Right lung (tissue), 2 donors: ENCODE measurements at regions not wholly inside any gene's neighbourhood (a gene's known extent, or its start where the extent isn't known, plus 50 kb on each side); places are given as distances from the start of the nearest gene placed in this dataset.

Experiments
- DNase-seq, 2 donors: peaks; one replicate each; pipeline ENCODE4 v3.0.0-alpha.2; 2013

DNA sequence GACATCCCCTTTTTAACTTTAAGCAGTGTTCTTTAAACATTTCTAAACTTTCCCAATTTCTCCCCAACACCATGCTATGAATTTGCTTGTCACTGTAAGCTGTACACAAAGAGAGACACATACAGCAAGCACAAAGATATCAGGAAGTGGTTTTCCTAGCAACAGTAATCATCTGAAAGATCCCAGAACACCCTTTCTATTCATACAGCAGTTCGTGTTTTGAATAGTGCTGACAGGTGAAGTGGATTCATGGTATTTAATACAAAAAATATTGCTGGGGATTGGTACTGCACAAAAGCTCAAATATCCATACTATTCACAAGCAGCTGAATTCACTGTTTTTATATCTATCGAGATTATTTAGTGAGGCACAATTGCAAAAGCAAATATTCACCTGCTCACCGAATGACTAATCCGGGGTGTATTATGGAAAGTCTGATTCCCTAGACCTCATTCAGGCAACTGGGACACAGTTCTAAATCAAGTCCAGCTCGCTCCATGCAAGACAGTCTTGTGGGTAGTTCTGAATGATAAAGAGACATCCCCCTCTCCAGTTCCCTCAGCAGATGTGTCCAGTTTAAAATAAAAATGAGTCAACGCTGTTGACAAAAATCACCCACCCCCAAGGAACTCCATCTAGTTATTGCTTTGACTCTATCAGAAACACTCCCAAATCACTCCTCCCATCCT lies 107.1 kb upstream of the TSHZ2 start:
- no peak for DNase-seq

DNA sequence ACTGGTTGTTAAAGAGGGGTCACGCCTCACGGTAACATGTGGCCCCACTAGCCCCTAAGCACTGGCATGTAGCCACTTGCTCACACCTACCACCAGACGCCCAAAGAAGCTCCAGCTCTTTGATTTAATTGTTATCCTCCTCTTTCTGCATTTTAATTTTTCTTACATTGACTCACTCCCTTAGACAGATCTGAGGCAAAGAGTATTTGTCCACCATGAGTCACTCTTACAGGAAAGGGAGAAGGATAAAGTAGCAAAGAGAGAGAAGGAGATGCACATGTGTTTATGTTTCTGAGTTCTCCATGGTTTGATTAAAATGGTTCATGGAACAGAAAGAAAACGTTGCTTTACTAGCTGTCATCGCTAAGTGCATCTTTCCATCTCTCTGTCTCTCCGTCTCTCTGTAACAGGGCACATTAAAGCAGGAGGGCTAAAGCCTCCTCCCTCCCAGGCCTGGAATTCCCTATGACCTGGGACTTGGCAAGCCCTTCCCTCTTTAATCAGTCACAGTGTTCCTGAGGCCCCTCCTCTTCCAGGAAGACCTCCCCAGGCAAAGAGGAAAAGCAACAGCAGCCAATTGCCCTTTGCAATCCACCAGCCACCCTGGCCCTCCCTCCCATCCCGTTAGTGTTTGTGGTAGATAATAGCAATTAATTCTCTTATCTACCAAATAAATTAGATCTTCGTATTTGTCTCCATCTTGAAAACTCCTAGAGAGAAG lies 112.8 kb upstream of the TSHZ2 start:
- DNase-seq, result no peak

DNA sequence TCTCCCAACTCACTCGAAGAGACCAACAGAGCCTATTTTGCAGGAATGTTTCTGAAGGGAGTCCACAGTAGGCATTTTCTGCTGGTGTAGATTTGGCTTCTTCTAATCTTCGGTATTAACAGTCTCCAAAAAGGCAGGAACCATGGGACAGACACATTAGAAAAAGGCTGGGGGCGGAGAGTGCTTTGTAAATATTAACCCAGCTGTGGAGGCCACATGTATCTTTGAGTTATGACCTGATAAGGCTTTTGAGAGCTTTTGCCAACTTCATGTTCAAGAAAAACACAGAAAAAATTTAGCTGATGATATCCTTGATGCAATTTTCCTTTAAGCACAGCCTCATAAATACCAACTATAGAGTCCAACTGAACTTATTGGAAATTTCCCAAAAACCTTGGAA lies 119.4 kb upstream of the TSHZ2 start:
- DNase-seq, result peak; percentile 25 to 31

GRCh38 chr20:52847731-52848359 lies 124.3 kb upstream of the TSHZ2 start:
- no peak for DNase-seq

DNA sequence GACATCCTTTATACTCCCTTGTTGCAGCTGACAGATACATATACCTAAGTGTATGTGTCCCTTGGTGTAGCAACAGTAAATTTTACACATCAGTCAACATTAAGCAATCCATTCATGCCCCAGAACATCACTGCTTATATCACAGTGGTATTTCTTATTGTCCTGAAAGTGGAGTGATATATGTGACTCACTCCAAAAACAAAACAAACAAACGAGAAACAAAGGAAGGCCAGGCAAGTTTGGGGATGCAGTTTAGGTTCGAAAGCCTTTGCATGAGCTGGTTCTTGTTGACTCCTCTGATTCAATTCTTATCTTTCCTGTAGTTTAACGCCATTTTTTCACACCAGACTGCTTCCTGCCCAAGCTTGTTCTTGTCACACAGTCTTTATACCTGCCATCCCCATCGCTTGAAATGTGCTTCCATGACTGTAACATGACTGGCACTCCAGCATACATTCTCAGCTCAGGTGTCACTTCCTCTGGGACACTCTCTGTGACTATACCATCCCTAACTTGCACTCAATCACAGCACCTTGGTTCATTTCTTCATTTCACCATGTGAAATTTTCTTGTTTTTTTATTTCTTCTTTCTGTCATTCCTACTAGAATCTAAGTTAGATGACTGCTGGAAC lies 125.0 kb upstream of the TSHZ2 start:
- no peak for DNase-seq

DNA sequence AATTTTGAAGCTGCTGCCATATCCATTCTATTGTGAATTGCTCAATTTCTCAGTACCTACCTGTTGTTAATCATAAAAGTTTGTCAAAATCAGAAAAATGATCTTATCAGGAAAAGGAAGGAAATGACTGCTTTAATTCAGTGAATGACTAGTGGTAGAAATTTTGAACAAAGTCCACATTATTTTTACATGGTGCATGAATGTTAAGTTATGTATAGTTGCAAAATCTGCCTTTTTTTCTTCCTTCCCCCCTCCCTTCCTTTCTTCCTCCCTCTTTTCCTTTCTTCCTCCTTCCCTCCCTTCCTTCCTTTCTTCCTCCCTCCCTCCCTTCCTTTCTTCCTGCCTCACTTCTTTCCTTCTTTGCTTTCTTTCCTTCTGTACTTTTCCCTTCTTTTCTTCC lies 127.1 kb upstream of the TSHZ2 start:
- DNase-seq, result no peak

DNA sequence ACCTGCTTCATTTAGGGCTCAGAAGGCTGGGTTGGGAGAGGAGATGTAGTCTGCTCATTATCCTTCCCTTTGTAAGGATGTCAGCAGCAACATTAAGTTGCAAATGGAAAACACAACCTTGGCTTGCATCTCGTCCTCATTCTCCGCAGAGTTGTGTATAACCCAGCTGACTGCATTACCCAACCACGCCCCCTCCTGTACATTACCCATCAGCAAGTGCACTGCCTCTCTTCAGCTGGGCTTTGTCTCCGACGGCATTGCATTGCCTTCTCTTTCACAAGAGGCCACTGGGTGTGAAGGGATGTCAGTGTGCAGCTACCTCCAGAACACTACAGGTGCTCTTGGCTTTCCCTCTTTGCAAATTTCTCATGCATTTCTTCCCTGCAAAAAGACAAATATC lies 128.7 kb upstream of the TSHZ2 start:
- no peak for DNase-seq

DNA sequence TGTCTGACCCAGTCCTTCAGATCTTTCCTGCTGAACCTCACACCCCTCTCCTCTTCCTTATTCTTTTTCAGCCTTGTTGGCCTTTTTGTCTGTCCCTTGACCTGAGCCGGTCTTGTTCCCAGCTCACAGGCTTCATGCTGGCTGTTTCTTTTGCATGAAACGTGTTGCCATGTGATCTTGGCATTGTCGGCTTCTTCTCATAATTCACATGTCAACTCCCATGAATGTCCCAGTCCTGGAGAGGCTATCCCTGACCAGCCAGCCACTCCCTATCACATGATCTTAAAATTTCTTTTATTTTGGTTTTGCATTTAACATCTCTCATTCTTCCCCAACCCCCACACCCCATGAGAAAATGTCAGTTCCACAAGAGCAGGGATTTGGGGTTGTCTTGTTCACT lies 131.2 kb upstream of the TSHZ2 start:
- no peak for DNase-seq

GRCh38 chr20:52840041-52840440 lies 132.1 kb upstream of the TSHZ2 start:
- DNase-seq, result no peak

DNA sequence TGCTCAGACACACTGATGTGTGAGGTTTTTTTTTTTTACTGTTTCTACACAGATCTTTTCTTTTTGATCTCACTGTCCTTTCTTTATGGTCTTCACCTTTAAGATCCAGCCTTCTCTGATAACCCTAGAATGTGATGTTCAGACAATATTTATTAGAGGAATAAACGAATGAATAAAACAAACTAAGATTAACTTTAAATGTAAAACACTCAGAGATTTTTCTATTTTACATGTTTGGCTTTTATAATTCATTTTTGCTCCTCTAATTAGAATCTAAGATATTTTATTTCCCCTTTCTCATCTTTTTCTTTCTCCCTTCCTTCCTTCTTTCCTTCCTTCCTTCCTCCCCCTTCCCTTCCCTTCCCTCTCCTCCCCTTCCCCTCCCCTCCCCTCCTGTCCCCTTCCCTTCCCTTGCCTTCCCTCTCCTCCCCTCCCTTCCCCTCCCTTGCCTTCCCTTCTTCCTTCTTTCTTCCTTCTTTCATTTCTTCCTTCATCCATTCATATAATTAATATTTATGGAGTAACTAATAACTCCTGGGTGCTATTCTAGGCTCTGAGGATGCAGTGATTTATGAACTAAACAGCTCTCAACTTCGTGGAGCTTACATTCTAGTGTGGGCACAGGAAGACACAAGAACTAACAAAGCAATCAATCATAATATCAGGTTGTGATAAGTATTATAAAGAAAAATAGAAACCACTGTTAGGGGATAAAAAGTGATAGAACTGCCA lies 133.5 kb upstream of the TSHZ2 start:
- DNase-seq, result no peak

- DNase-seq, result no peak
Observed at GRCh38 chr20:52837378-52837777, 134.8 kb upstream of the TSHZ2 start.

GRCh38 chr20:52833901-52834300 lies 138.3 kb upstream of the TSHZ2 start:
- no peak for DNase-seq

GRCh38 chr20:52832151-52832774 lies 139.9 kb upstream of the TSHZ2 start:
- no peak for DNase-seq

DNA sequence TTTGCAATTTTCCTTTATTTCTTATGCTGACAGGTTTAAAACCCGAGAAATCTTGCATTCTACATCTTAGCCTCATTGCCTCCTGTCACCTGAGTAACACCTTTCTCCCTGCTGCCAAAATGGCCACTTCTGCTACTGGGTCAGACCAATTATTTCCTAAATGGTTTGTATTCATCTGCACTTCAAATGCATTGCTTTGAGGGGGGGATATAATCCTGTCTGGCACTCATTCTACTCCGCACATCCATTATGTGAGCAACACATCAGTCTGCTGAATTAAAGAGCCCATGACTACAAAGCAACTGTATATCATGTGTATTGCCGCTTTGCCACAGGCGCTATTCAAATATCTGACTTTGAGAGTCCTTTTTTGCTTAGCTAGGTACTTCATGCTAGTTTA lies 141.6 kb upstream of the TSHZ2 start:
- DNase-seq, result no peak

DNA sequence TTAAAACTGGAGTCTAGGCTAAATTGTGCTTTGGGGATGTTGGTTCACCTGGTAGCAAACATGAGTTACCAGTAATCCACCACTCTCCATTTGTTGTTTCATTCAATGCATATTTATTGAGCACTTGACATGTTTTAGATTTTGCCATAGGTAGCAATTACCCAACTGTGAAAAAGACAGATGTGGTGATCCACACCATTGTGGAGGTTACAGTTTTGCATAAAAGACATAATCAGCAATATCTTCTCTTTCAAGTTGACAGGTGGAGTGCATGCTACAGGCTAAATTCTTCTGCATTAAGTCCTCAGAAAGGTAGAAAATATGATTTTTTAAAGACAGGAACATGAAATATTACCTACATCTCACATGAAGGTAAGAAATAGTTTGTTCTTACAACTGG lies 143.0 kb upstream of the TSHZ2 start:
- no peak for DNase-seq

- DNase-seq, result no peak
Observed at GRCh38 chr20:52828199-52828598, 144.0 kb upstream of the TSHZ2 start.

DNA sequence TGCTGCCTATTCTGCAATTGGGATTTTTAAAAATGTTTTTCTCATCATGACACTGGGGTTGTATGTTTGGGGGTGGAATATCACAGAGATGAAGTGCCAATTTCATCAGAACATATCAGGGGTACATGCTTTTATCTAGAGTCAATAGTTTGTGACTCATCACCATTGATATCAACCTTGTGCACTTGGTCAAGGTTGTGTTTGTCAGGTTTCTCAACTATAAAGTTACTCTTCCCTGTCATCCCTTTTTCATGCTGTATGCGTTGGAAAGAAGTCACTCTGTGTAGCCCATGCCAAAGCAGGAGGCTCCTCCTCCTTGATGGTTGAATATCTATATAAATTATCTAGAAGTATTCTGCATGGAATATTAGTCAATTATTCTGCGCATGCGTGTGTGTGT lies 145.4 kb upstream of the TSHZ2 start:
- DNase-seq, result no peak

DNA sequence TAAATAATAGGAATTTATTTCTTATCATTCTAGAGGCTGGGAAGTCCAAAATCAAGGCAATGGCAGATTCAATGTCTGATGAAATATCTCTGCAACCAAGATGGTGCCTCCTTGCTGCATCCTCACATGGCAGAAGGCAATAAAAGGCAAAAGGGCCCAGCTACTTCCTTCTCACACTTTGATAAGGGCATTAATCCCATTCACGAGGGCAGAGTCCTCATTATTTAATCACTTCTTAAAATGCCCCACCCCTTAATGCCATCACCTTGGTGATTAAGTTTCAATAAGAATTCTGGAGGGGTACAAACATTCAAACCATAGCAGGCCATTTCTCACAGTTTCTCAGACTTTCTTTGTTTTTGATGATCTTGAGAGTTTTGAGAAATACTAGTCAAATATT lies 145.8 kb upstream of the TSHZ2 start:
- DNase-seq, result no peak

- DNase-seq, result no peak
Observed at GRCh38 chr20:52824494-52825216, 147.5 kb upstream of the TSHZ2 start.

- DNase-seq, result no peak
Observed at GRCh38 chr20:52823303-52823702, 148.9 kb upstream of the TSHZ2 start.
